ENCODE measurements at regions not wholly inside any gene's neighbourhood (a gene's known extent, or its start where the extent isn't known, plus 50 kb on each side); places are given as distances from the start of the nearest gene placed in this dataset.

GRCh38 chr1:195450794-195451193 lies 1157.4 kb downstream of the KCNT2 start:
- no peak for TF ChIP-seq TAF1 (IDR thresholded peaks at IDR 0.05; ENCODE audit: low read depth, low read length)
- no peak for TF ChIP-seq POLR2A (IDR thresholded peaks at IDR 0.05; ENCODE audit: low read depth, low read length)
- no peak for TF ChIP-seq POLR2AphosphoS5 (IDR thresholded peaks at IDR 0.05; ENCODE audit: low read depth, low read length)
